ENCODE measurements at regions not wholly inside any gene's neighbourhood (a gene's known extent, or its start where the extent isn't known, plus 50 kb on each side); places are given as distances from the start of the nearest gene placed in this dataset.

DNA sequence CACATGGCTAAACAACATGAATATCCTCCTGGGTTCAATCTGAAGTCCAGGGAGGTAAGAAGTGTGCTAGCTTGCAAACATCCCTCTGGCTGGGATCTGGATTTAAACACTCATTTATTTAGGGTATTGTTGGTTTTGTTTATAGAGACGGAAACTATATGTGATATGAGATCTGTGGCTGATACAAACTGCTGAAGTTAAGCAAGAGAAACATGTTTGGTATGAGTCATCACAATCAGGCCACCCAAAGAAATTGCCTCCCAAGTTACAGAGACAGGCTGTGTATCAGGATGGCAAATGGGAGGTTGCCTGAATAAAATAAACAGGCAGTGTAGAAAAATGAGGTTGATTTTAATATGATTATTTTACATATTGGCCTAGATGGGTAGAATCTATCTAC is 562.1 kb downstream of the IGSF11 start:
- H3K27me3 Mint-ChIP-seq (ENCODE audit: low read depth in 3 of 3) = no peaks in the 10 kb centered on the region
- H3K9me3 Mint-ChIP-seq = peaks cover 0 to 40% (median 9%) of the 10 kb centered on the region in 6 donors
- H3K4me3 Mint-ChIP-seq = no peak overlapping the region
- no peak overlapping the region for H3K27ac Mint-ChIP-seq
- no peaks in the 10 kb centered on the region for H3K4me1 Mint-ChIP-seq
- DNase-seq = no peak
- no peaks in the 10 kb centered on the region for H3K36me3 Mint-ChIP-seq

- no peak overlapping the region for H3K27ac Mint-ChIP-seq
- H3K4me1 Mint-ChIP-seq = no peaks in the 10 kb centered on the region
Measured at GRCh38 chr3:118473343-118473742, 561.3 kb downstream of the IGSF11 start.

GRCh38 chr3:118476885-118477618 is 557.6 kb downstream of the IGSF11 start:
- H3K4me3 Mint-ChIP-seq = no peak overlapping the region
- no peak overlapping the region for H3K27ac Mint-ChIP-seq

More at GRCh38 chr3:118473343-118473742, 561.3 kb downstream of the IGSF11 start:
- Mint-ChIP-seq H3K9me3 (peaks cover 0 to 40% (median 7%) of the 10 kb centered on the region in 6 donors), H3K4me3 (no peak overlapping the region), H3K36me3 (no peaks in the 10 kb centered on the region), H3K27me3 (ENCODE audit: low read depth in 3 of 3) (no peaks in the 10 kb centered on the region)
- no peak for DNase-seq

GRCh38 chr3:118477768-118478167 is 556.9 kb downstream of the IGSF11 start:
- Mint-ChIP-seq H3K4me1 (no peaks in the 10 kb centered on the region), H3K36me3 (no peaks in the 10 kb centered on the region), H3K27ac (no peak overlapping the region), H3K27me3 (ENCODE audit: low read depth in 3 of 3) (no peaks in the 10 kb centered on the region), H3K9me3 (peaks cover 0 to 22% (median 11%) of the 10 kb centered on the region in 6 donors), H3K4me3 (no peak overlapping the region)
- no peak for DNase-seq

More at GRCh38 chr3:118476885-118477618, 557.6 kb downstream of the IGSF11 start:
- peaks cover 0 to 26% (median 10%) of the 10 kb centered on the region in 6 donors for H3K9me3 Mint-ChIP-seq
- no peaks in the 10 kb centered on the region for H3K4me1 Mint-ChIP-seq
- no peak for DNase-seq
- no peaks in the 10 kb centered on the region for H3K36me3 Mint-ChIP-seq
- H3K27me3 Mint-ChIP-seq (ENCODE audit: low read depth in 3 of 3) = no peaks in the 10 kb centered on the region

GRCh38 chr3:118478706-118479276 is 555.9 kb downstream of the IGSF11 start:
- Mint-ChIP-seq H3K27me3 (ENCODE audit: low read depth in 3 of 3) (no peaks in the 10 kb centered on the region), H3K4me3 (no peak overlapping the region), H3K36me3 (no peaks in the 10 kb centered on the region), H3K9me3 (peaks cover 1 to 15% (median 12%) of the 10 kb centered on the region in 6 donors), H3K27ac (no peak overlapping the region), H3K4me1 (no peaks in the 10 kb centered on the region)
- no peak for DNase-seq

GRCh38 chr3:118479376-118479775 is 555.3 kb downstream of the IGSF11 start:
- no peaks in the 10 kb centered on the region for H3K4me1 Mint-ChIP-seq

DNA sequence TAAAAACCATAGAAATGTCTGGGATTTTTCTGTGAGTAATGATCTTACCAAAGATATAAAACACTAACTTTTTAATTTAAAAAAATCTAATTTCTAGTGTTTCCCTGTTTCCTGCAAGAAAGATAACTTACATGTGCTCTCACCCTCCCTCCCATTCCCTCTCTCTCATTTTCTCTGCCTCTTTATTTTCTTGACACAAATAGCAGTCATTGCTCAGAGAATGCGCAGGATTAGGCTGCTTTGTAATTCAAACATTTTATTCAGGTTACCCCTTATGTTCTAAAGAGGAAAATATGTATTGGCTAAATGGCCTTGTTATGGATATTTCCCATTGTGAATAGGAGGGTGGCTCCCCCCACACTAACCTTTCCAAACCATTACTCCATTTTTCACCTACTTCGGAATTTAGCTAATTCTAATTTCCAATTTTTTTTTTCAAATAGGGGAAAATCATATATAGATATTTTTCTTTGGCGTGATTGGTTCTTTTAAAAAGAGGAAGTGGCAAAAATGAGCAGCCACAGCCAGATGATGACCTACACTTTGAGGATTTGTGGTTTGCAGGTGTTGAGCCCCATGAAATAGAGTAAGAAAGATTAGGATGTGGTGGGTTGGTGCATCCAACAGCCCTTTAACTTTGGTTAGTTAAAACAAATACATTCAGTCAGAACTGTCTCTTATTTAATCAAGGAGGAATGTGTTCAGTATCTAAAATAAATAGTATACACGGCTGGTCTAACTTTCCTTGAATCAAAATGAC is 554.4 kb downstream of the IGSF11 start:
- Mint-ChIP-seq H3K4me1 (no peaks in the 10 kb centered on the region), H3K9me3 (peaks cover 0 to 12% (median 11%) of the 10 kb centered on the region in 6 donors), H3K27ac (no peak overlapping the region), H3K36me3 (no peaks in the 10 kb centered on the region), H3K27me3 (ENCODE audit: low read depth in 3 of 3) (no peaks in the 10 kb centered on the region), H3K4me3 (no peak overlapping the region)
- DNase-seq = no peak

More at GRCh38 chr3:118479376-118479775, 555.3 kb downstream of the IGSF11 start:
- Mint-ChIP-seq H3K36me3 (no peaks in the 10 kb centered on the region), H3K27ac (no peak overlapping the region), H3K27me3 (ENCODE audit: low read depth in 3 of 3) (no peaks in the 10 kb centered on the region), H3K4me3 (no peak overlapping the region), H3K9me3 (peaks cover 0 to 12% (median 11%) of the 10 kb centered on the region in 6 donors)
- no peak for DNase-seq

GRCh38 chr3:118485693-118486092 is 549.0 kb downstream of the IGSF11 start:
- no peak for DNase-seq
- Mint-ChIP-seq H3K4me3 (no peak overlapping the region), H3K27me3 (ENCODE audit: low read depth in 3 of 3) (no peaks in the 10 kb centered on the region), H3K36me3 (no peaks in the 10 kb centered on the region), H3K4me1 (no peaks in the 10 kb centered on the region), H3K27ac (no peak overlapping the region), H3K9me3 (peaks cover 0 to 36% (median 15%) of the 10 kb centered on the region in 6 donors)

GRCh38 chr3:118487734-118488133 is 546.9 kb downstream of the IGSF11 start:
- Mint-ChIP-seq H3K9me3 (peaks cover 2 to 43% (median 17%) of the 10 kb centered on the region in 6 donors), H3K27me3 (ENCODE audit: low read depth in 3 of 3) (no peaks in the 10 kb centered on the region), H3K4me1 (no peaks in the 10 kb centered on the region), H3K4me3 (no peak overlapping the region), H3K27ac (no peak overlapping the region), H3K36me3 (no peaks in the 10 kb centered on the region)
- DNase-seq = no peak

- H3K4me3 Mint-ChIP-seq = no peak overlapping the region
- no peak for DNase-seq
- H3K27me3 Mint-ChIP-seq (ENCODE audit: low read depth in 3 of 3) = no peaks in the 10 kb centered on the region
- H3K36me3 Mint-ChIP-seq = no peaks in the 10 kb centered on the region
- peaks cover 3 to 42% (median 15%) of the 10 kb centered on the region in 6 donors for H3K9me3 Mint-ChIP-seq
- no peak overlapping the region for H3K27ac Mint-ChIP-seq
- no peaks in the 10 kb centered on the region for H3K4me1 Mint-ChIP-seq
Measured at GRCh38 chr3:118488732-118489131, 545.9 kb downstream of the IGSF11 start.

- Mint-ChIP-seq H3K4me3 (no peak overlapping the region), H3K36me3 (no peaks in the 10 kb centered on the region), H3K27ac (no peak overlapping the region), H3K4me1 (no peaks in the 10 kb centered on the region), H3K9me3 (peaks cover 0 to 24% (median 8%) of the 10 kb centered on the region in 6 donors), H3K27me3 (ENCODE audit: low read depth in 3 of 3) (no peaks in the 10 kb centered on the region)
- DNase-seq = no peak
Measured at GRCh38 chr3:118495206-118495605, 539.4 kb downstream of the IGSF11 start.

DNA sequence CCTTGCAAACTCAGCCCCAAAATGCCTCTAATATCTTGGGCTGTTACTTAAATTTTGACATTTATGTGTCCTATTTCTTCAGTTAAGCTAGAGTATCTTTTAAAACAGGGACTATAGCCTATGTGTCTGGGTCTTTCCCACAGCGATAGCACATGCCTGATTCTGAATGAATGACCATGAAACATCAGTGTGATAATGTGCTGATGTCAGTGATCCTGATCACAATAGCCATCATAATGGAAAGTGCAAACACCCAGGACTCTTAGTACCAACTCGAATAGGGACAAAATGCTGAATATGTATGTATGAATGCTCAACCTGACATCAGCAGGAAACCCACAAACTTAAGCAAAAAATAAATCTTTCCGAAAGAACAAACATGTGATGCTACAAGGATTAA is 537.4 kb downstream of the IGSF11 start:
- no peak for DNase-seq
- H3K4me3 Mint-ChIP-seq = no peak overlapping the region
- H3K4me1 Mint-ChIP-seq = no peaks in the 10 kb centered on the region
- H3K27ac Mint-ChIP-seq = no peak overlapping the region
- peaks cover 0 to 12% (median 4%) of the 10 kb centered on the region in 6 donors for H3K9me3 Mint-ChIP-seq
- H3K27me3 Mint-ChIP-seq (ENCODE audit: low read depth in 3 of 3) = no peaks in the 10 kb centered on the region
- no peaks in the 10 kb centered on the region for H3K36me3 Mint-ChIP-seq

GRCh38 chr3:118501152-118501551 is 533.5 kb downstream of the IGSF11 start:
- H3K36me3 Mint-ChIP-seq = no peaks in the 10 kb centered on the region
- peaks cover 0 to 6% (median 4%) of the 10 kb centered on the region in 6 donors for H3K9me3 Mint-ChIP-seq
- no peak for DNase-seq
- H3K27me3 Mint-ChIP-seq (ENCODE audit: low read depth in 3 of 3) = no peaks in the 10 kb centered on the region
- H3K4me1 Mint-ChIP-seq = no peaks in the 10 kb centered on the region
- no peak overlapping the region for H3K27ac Mint-ChIP-seq
- H3K4me3 Mint-ChIP-seq = no peak overlapping the region

- no peaks in the 10 kb centered on the region for H3K4me1 Mint-ChIP-seq
- no peak overlapping the region for H3K27ac Mint-ChIP-seq
- no peak for DNase-seq
- H3K9me3 Mint-ChIP-seq = peaks cover 0 to 6% (median 0%) of the 10 kb centered on the region in 6 donors
- H3K27me3 Mint-ChIP-seq (ENCODE audit: low read depth in 3 of 3) = no peaks in the 10 kb centered on the region
- no peaks in the 10 kb centered on the region for H3K36me3 Mint-ChIP-seq
- H3K4me3 Mint-ChIP-seq = no peak overlapping the region
Measured at GRCh38 chr3:118504906-118505305, 529.7 kb downstream of the IGSF11 start.
